GM13977 (cell line): ENCODE measurements at regions not wholly inside any gene's neighbourhood (a gene's known extent, or its start where the extent isn't known, plus 50 kb on each side); places are given as distances from the start of the nearest gene placed in this dataset.

Experiments
- DNase-seq: peaks from one replicate; pipeline ENCODE4 v3.0.0; 2012; ENCODE audit warnings: low spot score
- CTCF ChIP-seq: IDR thresholded peaks from 2 replicates; pipeline ENCODE4 v1.5.1; 2012; ENCODE audit warnings: mild to moderate bottlenecking, control low read depth; ENCODE audit not compliant: insufficient read depth; ENCODE audit errors: extremely low read depth, missing control alignments
- in situ Hi-C: fragments of 300-500 bp; cut with MboI; formaldehyde crosslinking; loops from one replicate; pipeline ENCODE4 v1.12.0; 2022; ENCODE audit warnings: low sequenced_read_pairs, low pct_unique_long_range_greater_than_20kb, mixed read lengths, inconsistent platforms; ENCODE audit not compliant: unreplicated experiment

GRCh38 chr17:79301469-79301868 is 226.8 kb downstream of the ENGASE start:
- no peak for DNase-seq
- in situ Hi-C loops: no loop called here
- no peak for TF ChIP-seq CTCF

- no peak for DNase-seq
- in situ Hi-C loops: no loop called here
- no peak for TF ChIP-seq CTCF
Measured at GRCh38 chr17:79299349-79299748, 224.7 kb downstream of the ENGASE start.

GRCh38 chr17:79298799-79299198 is 224.2 kb downstream of the ENGASE start:
- DNase-seq: no peak
- no peak for TF ChIP-seq CTCF
- in situ Hi-C loops: no loop called here

GRCh38 chr17:79296243-79296642 is 221.6 kb downstream of the ENGASE start:
- TF ChIP-seq CTCF: no peak
- DNase-seq: no peak
- in situ Hi-C loops: no loop called here

GRCh38 chr17:79295307-79295706 is 220.7 kb downstream of the ENGASE start:
- no peak for TF ChIP-seq CTCF
- no peak for DNase-seq
- in situ Hi-C loops: no loop called here

GRCh38 chr17:79294459-79295071 is 219.9 kb downstream of the ENGASE start:
- in situ Hi-C loops: no loop called here
- no peak for TF ChIP-seq CTCF
- DNase-seq: no peak

- no peak for TF ChIP-seq CTCF
- in situ Hi-C loops: no loop called here
- DNase-seq: no peak
Measured at GRCh38 chr17:79292501-79292900, 217.9 kb downstream of the ENGASE start.
